CD14-positive monocyte (primary cell): ENCODE measurements at regions not wholly inside any gene's neighbourhood (a gene's known extent, or its start where the extent isn't known, plus 50 kb on each side); places are given as distances from the start of the nearest gene placed in this dataset.

Experiments
- DNase-seq, 3 donors: peaks; one replicate each; pipeline ENCODE4 v3.0.0-alpha.2; 2011 to 2022
- H2AFZ ChIP-seq: 2 replicates; pipeline ENCODE4 v1.6.0; 2012; ENCODE audit warnings: mild to moderate bottlenecking, low read depth, low read length, inconsistent platforms; ENCODE audit not compliant: insufficient read depth, poor library complexity, severe bottlenecking
- H3K27ac ChIP-seq, 2 donors: 1 replicate in 1 of 2; 2 replicates in 1 of 2; pipeline ENCODE4 v1.5.1; 2012 to 2013; ENCODE audit warnings: low read length in 2 of 2, control low read depth in 1 of 2, inconsistent platforms in 1 of 2, low read depth in 1 of 2, mild to moderate bottlenecking in 1 of 2
- H3K27me3 ChIP-seq, 2 donors: one replicate each; pipeline versions ENCODE4 v1.6.0 to v1.6.1; 2011 to 2013; ENCODE audit warnings: low read length in 2 of 2; ENCODE audit not compliant: control insufficient read depth in 2 of 2, insufficient read depth in 2 of 2
- H3K36me3 ChIP-seq, 2 donors: replicated peaks in 1 of 2; 1 replicate in 1 of 2; 2 replicates in 1 of 2; pipeline versions ENCODE4 v1.5.1 to v1.6.1; 2012 to 2013; ENCODE audit warnings: low read length in 2 of 2, control low read depth in 1 of 2, inconsistent platforms in 1 of 2, mild to moderate bottlenecking in 1 of 2; ENCODE audit not compliant: insufficient read depth in 2 of 2, control insufficient read depth in 1 of 2
- H3K4me1 ChIP-seq, 2 donors: 1 replicate in 1 of 2; 2 replicates in 1 of 2; pipeline versions ENCODE4 v1.5.1 to v1.6.1; 2012 to 2013; ENCODE audit warnings: low read length in 2 of 2, control low read depth in 1 of 2, inconsistent platforms in 1 of 2, mild to moderate bottlenecking in 1 of 2, moderate library complexity in 1 of 2; ENCODE audit not compliant: insufficient read depth in 2 of 2, control insufficient read depth in 1 of 2
- H3K4me2 ChIP-seq: replicated peaks from 2 replicates; pipeline ENCODE3; 2012; ENCODE audit warnings: low read length, moderate library complexity, mild to moderate bottlenecking; ENCODE audit not compliant: poor library complexity, severe bottlenecking; ENCODE audit errors: extremely low read depth
- H3K4me3 ChIP-seq, 3 experiments: fragments of 200-600 bp in 1 of 3; sonication (generic) in 1 of 3; replicated peaks in 1 of 3; 1 replicate in 2 of 3; 2 replicates in 1 of 3; pipeline ENCODE4 v1.5.1; 2011 to 2013; ENCODE audit warnings: low read length in 3 of 3, mild to moderate bottlenecking in 3 of 3, control low read depth in 2 of 3, low read depth in 2 of 3, inconsistent platforms in 1 of 3, moderate library complexity in 1 of 3
- H3K79me2 ChIP-seq: 2 replicates; pipeline ENCODE4 v1.6.0; 2012; ENCODE audit warnings: mild to moderate bottlenecking, control low read depth, inconsistent platforms, low read length, moderate library complexity; ENCODE audit not compliant: insufficient read depth
- H3K9ac ChIP-seq: 2 replicates; pipeline ENCODE4 v1.6.0; 2017; ENCODE audit warnings: low read length, mild to moderate bottlenecking; ENCODE audit not compliant: insufficient read depth, poor library complexity, severe bottlenecking
- H3K9me3 ChIP-seq, 2 donors: replicated peaks in 1 of 2; 1 replicate in 1 of 2; 2 replicates in 1 of 2; pipeline versions ENCODE4 v1.5.1 to v1.6.1; 2012 to 2013; ENCODE audit warnings: low read length in 2 of 2, control low read depth in 1 of 2; ENCODE audit not compliant: control insufficient read depth in 1 of 2, insufficient read depth in 1 of 2
- H4K20me1 ChIP-seq: 2 replicates; pipeline ENCODE4 v1.6.0; 2012; ENCODE audit warnings: mild to moderate bottlenecking, low read length, control low read depth, moderate library complexity; ENCODE audit not compliant: insufficient read depth
- H3K27ac Mint-ChIP-seq, 7 donors: one replicate each; pipeline ENCODE4 v1.8.0; 2020; ENCODE audit warnings: mild to moderate bottlenecking in 7 of 7, mixed read lengths in 7 of 7, moderate library complexity in 6 of 7, inconsistent platforms in 2 of 7
- H3K27me3 Mint-ChIP-seq, 3 donors: one replicate each; pipeline ENCODE4 v1.8.0; 2021 to 2022; ENCODE audit warnings: low read depth in 3 of 3, mild to moderate bottlenecking in 3 of 3, mixed read lengths in 3 of 3, moderate library complexity in 3 of 3, inconsistent platforms in 1 of 3
- H3K36me3 Mint-ChIP-seq, 2 donors: one replicate each; pipeline ENCODE4 v1.8.0; 2020; ENCODE audit warnings: mixed read lengths in 2 of 2, inconsistent platforms in 1 of 2, mild to moderate bottlenecking in 1 of 2
- H3K4me1 Mint-ChIP-seq: one replicate; pipeline ENCODE4 v1.8.0; 2020; ENCODE audit warnings: mild to moderate bottlenecking, mixed read lengths
- H3K4me3 Mint-ChIP-seq, 2 donors: one replicate each; pipeline ENCODE4 v1.8.0; 2020; ENCODE audit warnings: mild to moderate bottlenecking in 2 of 2, mixed read lengths in 2 of 2, moderate library complexity in 1 of 2
- H3K9me3 Mint-ChIP-seq, 7 donors: one replicate each; pipeline ENCODE4 v1.8.0; 2020 to 2022; ENCODE audit warnings: mixed read lengths in 7 of 7, mild to moderate bottlenecking in 6 of 7, moderate library complexity in 6 of 7, inconsistent platforms in 2 of 7
- WGBS: methylation state at CpG from one replicate; pipeline ENCODE4 v1.1.5; 2013; ENCODE audit warnings: missing lambda C conversion rate; ENCODE audit not compliant: insufficient coverage; 5-methylcytosine and 5-hydroxymethylcytosine counted together
- intact Hi-C, 2 donors: fragments of 100-400 bp; cut with micrococcal nuclease; formaldehyde crosslinking; loops; one replicate each; pipeline versions ENCODE4 v1.15.0 to v1.15.1; 2023
- TF ChIP-seq, protein P1 (sequence below): fragments of 200-600 bp; IDR thresholded peaks from one replicate; pipeline ENCODE4 v1.8.0; 2022; ENCODE audit warnings: antibody characterized with exemption, mild to moderate bottlenecking

DNA sequence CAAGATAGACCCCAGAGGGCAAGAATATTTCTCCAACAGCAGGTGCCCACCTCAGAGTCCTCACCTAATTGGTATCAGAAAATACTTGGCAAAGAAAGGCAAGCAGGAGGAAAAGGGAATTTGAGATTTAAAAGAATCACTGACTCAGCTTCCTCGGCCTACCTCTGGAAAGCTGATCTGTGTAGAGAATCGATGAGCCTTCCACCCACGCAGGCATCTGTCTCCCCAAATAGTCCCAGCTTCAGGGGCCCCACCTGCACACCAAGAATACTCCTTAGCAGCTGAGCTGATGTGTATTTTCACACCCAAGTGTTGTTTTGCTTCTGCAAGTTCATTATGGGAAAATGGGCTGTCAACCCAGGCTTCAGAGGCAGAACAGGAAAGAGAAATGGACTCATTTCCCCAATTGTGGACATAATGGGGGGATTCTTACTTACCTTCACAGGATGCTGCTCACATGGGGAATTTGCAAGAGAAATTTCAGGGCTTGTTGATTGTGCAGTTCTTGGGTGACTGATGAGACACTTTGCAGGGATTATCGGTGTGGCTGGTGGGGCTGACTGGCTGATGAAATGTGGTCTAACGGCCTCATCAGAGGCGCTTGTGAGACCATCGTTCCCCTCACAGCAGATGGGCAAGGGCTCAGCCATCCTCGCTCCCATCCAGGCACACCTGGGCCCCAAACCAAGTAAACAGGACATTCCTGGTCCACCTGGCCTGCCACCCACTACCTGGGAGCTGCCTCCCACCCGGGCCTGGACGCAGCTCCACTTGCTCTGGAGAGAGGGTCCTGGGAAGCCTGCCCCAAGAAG lies 436.3 kb downstream of the PTPRU start:
- Histone ChIP-seq H3K4me1 (no peaks in the 10 kb centered on the region), H3K9ac (no peak overlapping the region)
- no peak for DNase-seq

DNA sequence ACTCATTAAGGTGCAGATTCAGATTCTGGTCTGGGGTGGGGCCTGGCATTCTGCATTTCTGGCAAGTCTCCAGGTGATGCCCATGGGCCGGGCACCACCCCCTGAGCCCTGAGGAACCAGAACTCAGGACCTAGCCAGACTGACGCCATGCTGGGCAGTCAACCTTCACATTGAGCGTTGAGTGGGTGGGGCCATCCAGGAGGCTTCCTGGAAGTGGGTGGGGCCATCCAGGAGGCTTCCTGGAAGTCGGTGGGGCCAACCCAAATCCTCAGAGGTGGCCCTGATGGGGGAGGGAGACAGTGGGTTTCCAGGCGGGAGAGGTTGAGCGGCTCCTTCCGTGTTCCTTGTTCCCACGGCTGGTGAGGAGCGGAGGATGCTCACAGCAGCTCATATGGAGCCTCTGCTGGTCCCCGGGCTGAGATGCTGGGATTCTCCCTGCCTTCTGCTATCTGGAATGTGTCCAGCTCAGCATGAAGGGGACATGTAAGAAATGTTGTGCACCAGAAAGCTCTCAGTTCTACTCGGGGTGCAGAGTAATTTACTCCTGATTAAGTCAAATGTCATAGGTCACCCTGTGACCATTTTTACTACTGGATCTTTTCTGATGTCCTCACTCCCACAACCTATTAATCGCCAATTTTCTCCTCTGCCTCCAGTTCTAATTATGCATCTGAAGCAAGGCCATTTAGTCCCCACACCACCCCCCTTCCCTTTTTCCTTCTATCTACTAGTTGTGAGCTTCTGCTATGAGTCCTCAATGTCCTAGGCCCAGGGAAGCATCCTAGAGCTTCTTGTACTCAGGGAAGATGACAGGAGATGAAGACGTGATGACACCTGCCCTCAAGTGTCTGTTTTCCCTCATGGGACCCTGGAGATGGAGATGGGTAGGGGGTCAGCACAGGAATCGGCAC lies 435.4 kb downstream of the PTPRU start:
- Mint-ChIP-seq H3K27me3 (peaks cover 5 to 9% (median 6%) of the 10 kb centered on the region in 3 donors), H3K4me1 (no peaks in the 10 kb centered on the region), H3K36me3 (no peaks in the 10 kb centered on the region), H3K27ac (no peak overlapping the region), H3K9me3 (peaks cover 0 to 3% (median 0%) of the 10 kb centered on the region in 7 donors), H3K4me3 (no peak overlapping the region)
- intact Hi-C loops = no loop called here
- Histone ChIP-seq H3K4me2 (no peak overlapping the region), H3K4me1 (no peaks in the 10 kb centered on the region), H3K79me2 (no peaks in the 10 kb centered on the region), H3K36me3 (no peaks in the 10 kb centered on the region), H2AFZ (no peak overlapping the region), H3K9ac (no peak overlapping the region), H3K4me3 (no peak overlapping the region), H3K27me3 (peaks cover 2% of the 10 kb centered on the region in 2 donors), H3K27ac (no peak overlapping the region), H3K9me3 (no peaks in the 10 kb centered on the region), H4K20me1 (no peaks in the 10 kb centered on the region)
- DNase-seq = no peak
- TF ChIP-seq, protein P1, sequence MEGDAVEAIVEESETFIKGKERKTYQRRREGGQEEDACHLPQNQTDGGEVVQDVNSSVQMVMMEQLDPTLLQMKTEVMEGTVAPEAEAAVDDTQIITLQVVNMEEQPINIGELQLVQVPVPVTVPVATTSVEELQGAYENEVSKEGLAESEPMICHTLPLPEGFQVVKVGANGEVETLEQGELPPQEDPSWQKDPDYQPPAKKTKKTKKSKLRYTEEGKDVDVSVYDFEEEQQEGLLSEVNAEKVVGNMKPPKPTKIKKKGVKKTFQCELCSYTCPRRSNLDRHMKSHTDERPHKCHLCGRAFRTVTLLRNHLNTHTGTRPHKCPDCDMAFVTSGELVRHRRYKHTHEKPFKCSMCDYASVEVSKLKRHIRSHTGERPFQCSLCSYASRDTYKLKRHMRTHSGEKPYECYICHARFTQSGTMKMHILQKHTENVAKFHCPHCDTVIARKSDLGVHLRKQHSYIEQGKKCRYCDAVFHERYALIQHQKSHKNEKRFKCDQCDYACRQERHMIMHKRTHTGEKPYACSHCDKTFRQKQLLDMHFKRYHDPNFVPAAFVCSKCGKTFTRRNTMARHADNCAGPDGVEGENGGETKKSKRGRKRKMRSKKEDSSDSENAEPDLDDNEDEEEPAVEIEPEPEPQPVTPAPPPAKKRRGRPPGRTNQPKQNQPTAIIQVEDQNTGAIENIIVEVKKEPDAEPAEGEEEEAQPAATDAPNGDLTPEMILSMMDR = no peak
- 91% methylated on average over 11 of the region's 14 CpGs for WGBS

More for the DNA sequence above, 436.3 kb downstream of the PTPRU start:
- Histone ChIP-seq H3K36me3 (no peaks in the 10 kb centered on the region), H3K79me2 (no peaks in the 10 kb centered on the region), H3K4me2 (no peak overlapping the region), H4K20me1 (no peaks in the 10 kb centered on the region), H3K27ac (no peak overlapping the region), H3K9me3 (no peaks in the 10 kb centered on the region), H2AFZ (no peak overlapping the region), H3K27me3 (peaks cover 0 to 2% of the 10 kb centered on the region in 2 donors), H3K4me3 (no peak overlapping the region)
- H3K4me3 Mint-ChIP-seq = no peak overlapping the region
- WGBS = 98% methylated on average over 5 of the region's 10 CpGs
- TF ChIP-seq, protein P1 = no peak
- intact Hi-C loops = no loop called here
- H3K36me3 Mint-ChIP-seq = no peaks in the 10 kb centered on the region
- peaks cover 0 to 3% (median 0%) of the 10 kb centered on the region in 7 donors for H3K9me3 Mint-ChIP-seq
- H3K27ac Mint-ChIP-seq = no peak overlapping the region
- H3K27me3 Mint-ChIP-seq = peaks cover 5 to 7% (median 6%) of the 10 kb centered on the region in 3 donors
- H3K4me1 Mint-ChIP-seq = no peaks in the 10 kb centered on the region
